ENCODE measurements at regions not wholly inside any gene's neighbourhood (a gene's known extent, or its start where the extent isn't known, plus 50 kb on each side); places are given as distances from the start of the nearest gene placed in this dataset.

DNA sequence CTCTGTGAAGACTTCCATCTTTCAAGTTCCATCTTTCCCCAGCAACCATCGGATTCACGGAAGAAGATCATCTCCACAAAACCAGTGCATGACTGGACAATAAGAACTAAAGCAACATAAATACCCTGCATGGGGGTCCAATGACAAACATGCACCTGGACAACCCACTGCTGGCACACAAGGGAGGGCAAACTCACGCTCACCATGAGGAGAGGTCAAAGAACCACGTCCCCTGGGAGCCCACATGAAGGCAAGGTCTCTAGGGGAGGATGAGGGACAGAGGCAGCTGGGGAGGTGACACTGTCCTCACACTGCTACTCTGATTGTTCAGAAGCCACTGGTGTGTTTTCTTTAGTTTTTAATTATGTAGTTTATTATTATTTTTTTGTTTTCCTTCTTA lies 190.8 kb downstream of the MED10 start:
- Histone ChIP-seq H3K27ac (ENCODE audit: low read depth, low read length) (peak overlapping the region; percentile 93), H4K20me1 (ENCODE audit: control insufficient read depth, insufficient read depth, low read depth, low read length) (no peaks in the 10 kb centered on the region), H3K9me2 (replicated peaks; ENCODE audit: control insufficient read depth, low read length) (no peaks in the 10 kb centered on the region), H3F3A (ENCODE audit: control insufficient read depth, insufficient read depth) (peaks cover 8% of the 10 kb centered on the region; the same call in 1 of the 2 replicates), H3K36me3 (ENCODE audit: control insufficient read depth, low read length) (no peaks in the 10 kb centered on the region), H3K9me3 (ENCODE audit: control insufficient read depth, insufficient read depth, low read length) (no peaks in the 10 kb centered on the region), H3K4me1 (ENCODE audit: control insufficient read depth, low read length) (peaks cover 43% of the 10 kb centered on the region), H3K79me2 (ENCODE audit: control insufficient read depth, low read length) (no peaks in the 10 kb centered on the region), H3K27me3 (ENCODE audit: control insufficient read depth, low read length) (no peaks in the 10 kb centered on the region), H3K4me2 (ENCODE audit: low read length) (peak overlapping the region; percentile 91), H3K4me3 (ENCODE audit: low read length) (peak overlapping the region; percentile 68; the same call in 1 of the 2 replicates)
- TF ChIP-seq CTCF (IDR thresholded peaks at IDR 0.05; ENCODE audit: low read depth, low read length, poor library complexity, severe bottlenecking) (no peak), EZH2phosphoT487 (IDR thresholded peaks at IDR 0.05; ENCODE audit: borderline replicate concordance, low read length) (no peak)

DNA sequence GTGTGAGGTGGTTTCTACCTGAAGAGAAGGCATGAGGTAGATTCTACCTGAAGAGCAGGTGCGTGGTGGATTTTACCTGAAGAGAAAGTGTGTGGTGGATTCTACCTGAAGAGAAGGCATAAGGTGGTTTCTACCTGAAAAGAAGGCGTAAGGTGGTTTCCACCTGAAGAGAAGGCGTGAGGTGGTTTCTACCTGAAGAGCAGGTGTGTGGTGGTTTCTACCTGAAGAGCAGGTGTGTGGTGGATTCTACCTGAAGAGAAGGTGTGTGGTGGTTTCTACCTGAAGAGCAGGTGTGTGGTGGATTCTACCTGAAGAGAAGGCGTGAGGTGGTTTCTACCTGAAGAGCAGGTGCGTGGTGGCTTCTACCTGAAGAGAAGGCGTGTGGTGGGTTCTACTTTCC lies 192.8 kb downstream of the MED10 start:
- H3K9me2 ChIP-seq (replicated peaks; ENCODE audit: control insufficient read depth, low read length), result no peaks in the 10 kb centered on the region
- no peaks in the 10 kb centered on the region for H3K9me3 ChIP-seq (ENCODE audit: control insufficient read depth, insufficient read depth, low read length)
- H3K79me2 ChIP-seq (ENCODE audit: control insufficient read depth, low read length), result no peaks in the 10 kb centered on the region
- H3K36me3 ChIP-seq (ENCODE audit: control insufficient read depth, low read length), result no peaks in the 10 kb centered on the region
- no peak overlapping the region for H3K4me2 ChIP-seq (ENCODE audit: low read length)
- no peak overlapping the region for H3K27ac ChIP-seq (ENCODE audit: low read depth, low read length)
- no peak overlapping the region for H3K4me3 ChIP-seq (ENCODE audit: low read length)
- peaks cover 8% of the 10 kb centered on the region; the same call in 1 of the 2 replicates for H3F3A ChIP-seq (ENCODE audit: control insufficient read depth, insufficient read depth)
- TF ChIP-seq EZH2phosphoT487 (IDR thresholded peaks at IDR 0.05; ENCODE audit: borderline replicate concordance, low read length) (no peak), CTCF (IDR thresholded peaks at IDR 0.05; ENCODE audit: low read depth, low read length, poor library complexity, severe bottlenecking) (no peak)
- H3K4me1 ChIP-seq (ENCODE audit: control insufficient read depth, low read length), result peaks cover 32% of the 10 kb centered on the region
- no peaks in the 10 kb centered on the region for H4K20me1 ChIP-seq (ENCODE audit: control insufficient read depth, insufficient read depth, low read depth, low read length)
- no peaks in the 10 kb centered on the region for H3K27me3 ChIP-seq (ENCODE audit: control insufficient read depth, low read length)

- Histone ChIP-seq H3K79me2 (ENCODE audit: control insufficient read depth, low read length) (no peaks in the 10 kb centered on the region), H3F3A (ENCODE audit: control insufficient read depth, insufficient read depth) (peaks cover 8% of the 10 kb centered on the region; the same call in 1 of the 2 replicates), H3K4me2 (ENCODE audit: low read length) (no peak overlapping the region), H3K27ac (ENCODE audit: low read depth, low read length) (no peak overlapping the region), H4K20me1 (ENCODE audit: control insufficient read depth, insufficient read depth, low read depth, low read length) (no peaks in the 10 kb centered on the region), H3K36me3 (ENCODE audit: control insufficient read depth, low read length) (no peaks in the 10 kb centered on the region), H3K4me1 (ENCODE audit: control insufficient read depth, low read length) (peaks cover 30% of the 10 kb centered on the region), H3K27me3 (ENCODE audit: control insufficient read depth, low read length) (no peaks in the 10 kb centered on the region), H3K9me2 (replicated peaks; ENCODE audit: control insufficient read depth, low read length) (no peaks in the 10 kb centered on the region), H3K4me3 (ENCODE audit: low read length) (no peak overlapping the region), H3K9me3 (ENCODE audit: control insufficient read depth, insufficient read depth, low read length) (no peaks in the 10 kb centered on the region)
- TF ChIP-seq CTCF (IDR thresholded peaks at IDR 0.05; ENCODE audit: low read depth, low read length, poor library complexity, severe bottlenecking), result no peak
- no peak for TF ChIP-seq EZH2phosphoT487 (IDR thresholded peaks at IDR 0.05; ENCODE audit: borderline replicate concordance, low read length)
Observed at GRCh38 chr5:6184481-6184880, 193.9 kb downstream of the MED10 start.

All from DOHH2 (cell line).